Fibroblast of the aortic adventitia (primary cell): ENCODE measurements at regions not wholly inside any gene's neighbourhood (a gene's known extent, or its start where the extent isn't known, plus 50 kb on each side); places are given as distances from the start of the nearest gene placed in this dataset.

ENCODE experiments used
- DNase-seq: peaks from one replicate; pipeline ENCODE4 v3.0.0-alpha.2; 2010; ENCODE audit warnings: low read depth
- H3K4me3 ChIP-seq: 2 replicates; pipeline ENCODE4 v1.5.1; 2011; ENCODE audit warnings: low read depth, mild to moderate bottlenecking, control low read depth, low read length, moderate library complexity
- TF ChIP-seq, protein P1 (sequence below): IDR thresholded peaks from 2 replicates; pipeline ENCODE4 v1.5.1; 2011; ENCODE audit warnings: mild to moderate bottlenecking, low read length, control low read depth, inconsistent platforms; ENCODE audit not compliant: insufficient read depth

DNA sequence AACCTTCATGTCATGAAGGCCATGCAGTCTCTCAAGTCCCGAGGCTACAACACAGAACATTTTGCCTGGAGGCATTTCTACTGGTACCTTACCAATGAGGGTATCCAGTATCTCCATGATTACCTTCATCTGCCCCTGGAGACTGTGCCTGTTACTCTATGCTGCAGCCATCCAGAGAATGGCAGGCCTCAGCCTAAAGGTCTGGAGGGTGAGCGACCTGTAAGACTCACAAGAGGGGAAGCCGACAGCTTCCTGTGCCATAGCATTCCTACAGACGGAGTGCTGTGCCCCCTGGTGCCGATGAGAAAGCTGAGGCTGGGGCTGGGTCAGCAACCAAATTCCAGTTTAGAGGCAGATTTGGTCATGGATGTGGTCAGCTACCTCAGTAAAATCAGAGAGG, 51.3 kb upstream of the CADPS start:
- DNase-seq: no peak
- no peak overlapping the region for H3K4me3 ChIP-seq
- TF ChIP-seq, protein P1, sequence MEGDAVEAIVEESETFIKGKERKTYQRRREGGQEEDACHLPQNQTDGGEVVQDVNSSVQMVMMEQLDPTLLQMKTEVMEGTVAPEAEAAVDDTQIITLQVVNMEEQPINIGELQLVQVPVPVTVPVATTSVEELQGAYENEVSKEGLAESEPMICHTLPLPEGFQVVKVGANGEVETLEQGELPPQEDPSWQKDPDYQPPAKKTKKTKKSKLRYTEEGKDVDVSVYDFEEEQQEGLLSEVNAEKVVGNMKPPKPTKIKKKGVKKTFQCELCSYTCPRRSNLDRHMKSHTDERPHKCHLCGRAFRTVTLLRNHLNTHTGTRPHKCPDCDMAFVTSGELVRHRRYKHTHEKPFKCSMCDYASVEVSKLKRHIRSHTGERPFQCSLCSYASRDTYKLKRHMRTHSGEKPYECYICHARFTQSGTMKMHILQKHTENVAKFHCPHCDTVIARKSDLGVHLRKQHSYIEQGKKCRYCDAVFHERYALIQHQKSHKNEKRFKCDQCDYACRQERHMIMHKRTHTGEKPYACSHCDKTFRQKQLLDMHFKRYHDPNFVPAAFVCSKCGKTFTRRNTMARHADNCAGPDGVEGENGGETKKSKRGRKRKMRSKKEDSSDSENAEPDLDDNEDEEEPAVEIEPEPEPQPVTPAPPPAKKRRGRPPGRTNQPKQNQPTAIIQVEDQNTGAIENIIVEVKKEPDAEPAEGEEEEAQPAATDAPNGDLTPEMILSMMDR: no peak

DNA sequence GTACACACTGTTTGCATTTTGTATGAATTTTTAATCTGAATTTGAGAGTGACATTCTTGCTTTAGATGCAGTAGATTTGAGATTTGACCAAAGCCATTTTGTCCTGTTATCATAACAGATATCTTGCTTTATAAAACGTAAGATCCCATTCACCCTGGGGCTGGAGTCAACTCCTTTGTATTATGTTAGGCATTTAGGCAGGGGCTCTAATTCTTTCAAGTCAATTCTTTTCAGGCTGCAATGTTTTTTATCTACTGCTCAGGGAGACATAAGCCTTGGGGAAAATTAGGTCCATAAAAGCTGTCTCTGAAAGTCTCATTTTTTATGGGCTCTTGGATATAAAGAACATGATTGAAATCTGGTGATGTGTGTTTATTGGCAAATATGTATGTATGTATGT, 53.0 kb upstream of the CADPS start:
- no peak for DNase-seq
- H3K4me3 ChIP-seq: no peak overlapping the region
- TF ChIP-seq, protein P1: no peak

DNA sequence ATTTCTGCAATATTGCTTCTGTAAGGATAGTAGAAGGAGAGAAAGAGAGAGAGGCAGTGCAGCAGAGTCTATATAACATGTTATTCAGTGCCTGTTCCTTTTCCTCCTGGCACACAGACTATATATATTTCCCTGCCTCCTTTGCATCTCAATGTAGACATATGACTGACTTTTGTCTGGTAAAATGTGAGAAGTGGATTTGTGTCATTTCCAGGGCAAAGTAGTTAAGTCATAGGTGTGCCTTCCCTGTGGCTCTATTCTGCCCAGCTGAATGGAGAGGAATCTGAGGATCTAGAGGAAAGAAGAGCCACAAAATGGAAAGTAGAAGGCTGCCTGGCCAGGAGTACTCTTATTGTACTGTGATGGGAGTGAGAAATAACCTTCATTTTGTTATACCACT, 54.6 kb upstream of the CADPS start:
- TF ChIP-seq, protein P1: no peak
- no peak overlapping the region for H3K4me3 ChIP-seq
- no peak for DNase-seq

DNA sequence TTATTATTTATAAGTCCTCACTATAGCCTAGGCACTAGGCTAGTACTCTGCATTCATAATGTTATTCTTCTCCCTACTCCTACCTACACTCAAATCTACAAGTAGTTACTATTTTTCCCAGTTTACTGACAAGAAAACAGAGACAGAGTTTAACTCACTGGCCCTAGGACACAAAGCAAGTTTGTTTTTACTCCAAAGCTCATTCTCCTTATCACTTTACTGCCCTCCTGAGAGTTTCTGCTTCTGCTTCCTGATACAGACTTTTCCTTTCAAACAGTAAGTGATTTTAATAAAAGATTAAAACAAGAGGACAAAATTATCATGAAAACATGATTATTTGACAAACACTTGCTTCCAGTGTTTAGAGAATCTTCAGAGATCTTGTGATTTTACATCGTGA, 60.6 kb upstream of the CADPS start:
- TF ChIP-seq, protein P1: no peak
- H3K4me3 ChIP-seq: no peak overlapping the region
- no peak for DNase-seq

DNA sequence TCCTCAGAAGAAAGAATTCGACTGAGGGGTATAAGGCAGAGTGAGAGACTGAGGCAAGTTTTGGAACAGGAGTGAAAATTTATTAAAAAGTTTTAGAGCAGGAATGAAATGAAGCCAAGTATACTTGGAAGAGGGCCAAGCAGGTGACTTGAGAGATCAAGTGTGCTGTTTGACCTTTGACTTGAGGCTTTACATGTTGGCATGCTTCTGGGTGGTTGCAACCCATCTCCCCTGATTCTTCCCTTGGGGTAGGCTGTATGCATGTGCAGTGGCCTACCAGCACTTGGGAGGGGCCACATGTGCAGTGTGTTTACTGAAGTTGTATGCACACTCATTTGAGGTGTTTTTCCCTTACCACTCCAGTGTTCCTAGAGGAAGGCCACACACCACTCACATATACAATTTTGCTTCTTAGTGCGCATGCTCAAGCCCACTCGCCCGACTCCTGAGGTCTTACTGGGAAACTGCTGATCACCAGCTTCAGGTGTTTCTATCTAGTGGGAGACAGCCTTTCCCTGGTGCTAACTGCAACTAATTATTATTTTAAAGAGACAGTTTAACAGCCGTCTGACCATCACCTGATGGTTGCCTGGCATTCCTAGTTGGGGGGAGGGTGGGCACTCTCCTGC, 61.5 kb upstream of the CADPS start:
- no peak overlapping the region for H3K4me3 ChIP-seq

GRCh38 chr3:62938583-62938982, 63.4 kb upstream of the CADPS start:
- H3K4me3 ChIP-seq: no peak overlapping the region
- TF ChIP-seq, protein P1: no peak
- no peak for DNase-seq

More for the DNA sequence above, 61.5 kb upstream of the CADPS start:
- TF ChIP-seq, protein P1: no peak
- no peak for DNase-seq

DNA sequence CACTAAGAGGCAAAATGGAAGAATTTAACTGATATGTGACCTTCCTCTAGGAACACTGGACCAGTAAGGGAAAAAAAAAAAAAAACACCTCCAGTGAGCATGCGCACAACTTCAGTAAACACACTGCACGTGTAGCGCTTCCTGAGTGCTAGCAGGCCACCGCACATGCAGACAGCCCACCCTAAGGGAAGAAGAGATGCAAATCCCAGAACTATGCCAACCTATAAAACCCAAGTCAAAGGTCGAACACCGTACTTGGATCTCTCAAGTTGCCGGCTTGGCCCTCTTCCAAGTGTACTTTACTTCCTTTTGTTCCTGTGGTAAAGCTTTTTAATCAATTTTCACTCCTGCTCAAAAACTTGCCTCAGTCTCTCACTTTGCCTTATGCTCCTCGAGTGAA, 64.5 kb upstream of the CADPS start:
- DNase-seq: no peak
- no peak overlapping the region for H3K4me3 ChIP-seq
- TF ChIP-seq, protein P1: no peak
